ENCODE measurements at regions not wholly inside any gene's neighbourhood (a gene's known extent, or its start where the extent isn't known, plus 50 kb on each side); places are given as distances from the start of the nearest gene placed in this dataset.

DNA sequence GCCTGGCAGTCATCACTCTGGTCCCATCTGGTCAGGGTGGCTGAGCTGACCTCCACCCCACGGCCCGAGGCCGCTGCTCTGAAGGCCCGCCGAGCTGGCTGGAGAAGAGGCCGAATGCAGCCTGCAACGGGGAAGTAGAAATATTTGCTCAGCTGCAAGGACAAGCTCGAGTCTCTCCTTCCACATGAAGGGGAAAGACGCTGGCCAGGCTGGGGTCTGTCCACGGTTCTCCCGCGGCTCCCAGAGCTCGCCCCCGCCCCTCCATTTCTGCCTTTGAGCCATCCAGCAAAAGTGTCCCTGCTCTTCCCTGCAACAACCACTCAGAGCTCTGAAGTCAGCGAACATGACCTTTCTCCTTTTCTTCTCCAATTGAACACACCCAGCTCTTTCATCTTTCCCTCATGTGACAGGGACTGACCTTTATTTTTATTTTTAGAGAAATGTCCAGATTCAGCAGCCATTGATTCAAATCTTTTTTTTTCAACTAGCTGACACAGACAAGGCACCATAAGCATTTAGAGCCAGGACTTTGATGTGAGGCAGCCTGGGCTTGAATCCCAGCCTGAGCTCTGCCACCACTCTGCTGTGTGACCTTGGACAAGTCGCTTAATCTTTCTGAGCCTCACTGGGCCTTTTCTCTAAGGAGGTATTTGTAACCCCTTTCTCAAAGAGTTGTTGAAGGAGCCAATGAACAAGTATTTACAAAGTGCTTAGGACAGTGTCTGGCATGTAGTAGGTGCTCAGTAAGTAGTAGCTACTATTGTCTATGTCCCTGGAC lies 149.3 kb upstream of the WNT4 start:
- TF ChIP-seq, protein P1, sequence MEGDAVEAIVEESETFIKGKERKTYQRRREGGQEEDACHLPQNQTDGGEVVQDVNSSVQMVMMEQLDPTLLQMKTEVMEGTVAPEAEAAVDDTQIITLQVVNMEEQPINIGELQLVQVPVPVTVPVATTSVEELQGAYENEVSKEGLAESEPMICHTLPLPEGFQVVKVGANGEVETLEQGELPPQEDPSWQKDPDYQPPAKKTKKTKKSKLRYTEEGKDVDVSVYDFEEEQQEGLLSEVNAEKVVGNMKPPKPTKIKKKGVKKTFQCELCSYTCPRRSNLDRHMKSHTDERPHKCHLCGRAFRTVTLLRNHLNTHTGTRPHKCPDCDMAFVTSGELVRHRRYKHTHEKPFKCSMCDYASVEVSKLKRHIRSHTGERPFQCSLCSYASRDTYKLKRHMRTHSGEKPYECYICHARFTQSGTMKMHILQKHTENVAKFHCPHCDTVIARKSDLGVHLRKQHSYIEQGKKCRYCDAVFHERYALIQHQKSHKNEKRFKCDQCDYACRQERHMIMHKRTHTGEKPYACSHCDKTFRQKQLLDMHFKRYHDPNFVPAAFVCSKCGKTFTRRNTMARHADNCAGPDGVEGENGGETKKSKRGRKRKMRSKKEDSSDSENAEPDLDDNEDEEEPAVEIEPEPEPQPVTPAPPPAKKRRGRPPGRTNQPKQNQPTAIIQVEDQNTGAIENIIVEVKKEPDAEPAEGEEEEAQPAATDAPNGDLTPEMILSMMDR (IDR thresholded peaks at IDR 0.05; ENCODE audit: low read depth, low read length): no peak
- no peak overlapping the region for H3K4me3 ChIP-seq (ENCODE audit: low read depth, low read length)

DNA sequence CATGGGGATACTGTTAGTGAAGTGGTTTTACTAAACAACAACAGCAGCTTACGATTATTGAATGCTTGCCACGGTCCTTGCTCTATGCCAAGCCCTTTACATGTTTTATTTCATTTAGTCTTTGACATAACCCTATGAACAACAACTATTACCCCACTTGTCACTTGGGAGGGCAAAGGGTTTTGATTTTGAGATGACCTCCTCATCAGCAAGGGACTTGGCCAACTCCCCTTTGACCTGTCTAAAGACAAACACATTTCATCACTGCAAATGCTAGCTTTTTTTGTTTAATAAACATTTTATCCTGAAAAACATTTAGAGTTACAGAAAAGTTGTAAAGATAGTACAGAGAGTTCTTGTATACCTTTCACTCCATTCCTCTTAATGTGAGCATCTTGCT lies 152.5 kb upstream of the WNT4 start:
- no peak overlapping the region for H3K4me3 ChIP-seq (ENCODE audit: low read depth, low read length)
- TF ChIP-seq, protein P1 (IDR thresholded peaks at IDR 0.05; ENCODE audit: low read depth, low read length): no peak

DNA sequence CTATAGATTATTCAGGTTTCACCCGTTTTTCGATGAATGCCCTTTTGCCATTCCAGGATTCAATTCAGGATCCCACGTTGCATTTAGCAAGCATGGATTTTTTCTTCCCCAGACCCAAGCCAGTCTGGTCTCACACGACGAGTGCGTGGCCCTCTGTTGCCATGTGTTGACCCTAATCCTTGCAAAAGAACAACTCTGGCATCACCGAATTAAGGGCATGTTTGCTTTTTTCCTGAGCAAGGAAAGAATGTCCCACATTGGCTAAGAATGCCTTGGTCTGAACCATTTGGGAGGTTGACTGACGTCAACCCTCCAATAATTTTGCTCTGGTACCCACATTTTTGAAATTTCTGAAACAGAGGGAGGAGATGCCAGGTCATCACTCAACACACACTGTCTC lies 153.0 kb upstream of the WNT4 start:
- TF ChIP-seq, protein P1 (IDR thresholded peaks at IDR 0.05; ENCODE audit: low read depth, low read length): no peak
- H3K4me3 ChIP-seq (ENCODE audit: low read depth, low read length): no peak overlapping the region

DNA sequence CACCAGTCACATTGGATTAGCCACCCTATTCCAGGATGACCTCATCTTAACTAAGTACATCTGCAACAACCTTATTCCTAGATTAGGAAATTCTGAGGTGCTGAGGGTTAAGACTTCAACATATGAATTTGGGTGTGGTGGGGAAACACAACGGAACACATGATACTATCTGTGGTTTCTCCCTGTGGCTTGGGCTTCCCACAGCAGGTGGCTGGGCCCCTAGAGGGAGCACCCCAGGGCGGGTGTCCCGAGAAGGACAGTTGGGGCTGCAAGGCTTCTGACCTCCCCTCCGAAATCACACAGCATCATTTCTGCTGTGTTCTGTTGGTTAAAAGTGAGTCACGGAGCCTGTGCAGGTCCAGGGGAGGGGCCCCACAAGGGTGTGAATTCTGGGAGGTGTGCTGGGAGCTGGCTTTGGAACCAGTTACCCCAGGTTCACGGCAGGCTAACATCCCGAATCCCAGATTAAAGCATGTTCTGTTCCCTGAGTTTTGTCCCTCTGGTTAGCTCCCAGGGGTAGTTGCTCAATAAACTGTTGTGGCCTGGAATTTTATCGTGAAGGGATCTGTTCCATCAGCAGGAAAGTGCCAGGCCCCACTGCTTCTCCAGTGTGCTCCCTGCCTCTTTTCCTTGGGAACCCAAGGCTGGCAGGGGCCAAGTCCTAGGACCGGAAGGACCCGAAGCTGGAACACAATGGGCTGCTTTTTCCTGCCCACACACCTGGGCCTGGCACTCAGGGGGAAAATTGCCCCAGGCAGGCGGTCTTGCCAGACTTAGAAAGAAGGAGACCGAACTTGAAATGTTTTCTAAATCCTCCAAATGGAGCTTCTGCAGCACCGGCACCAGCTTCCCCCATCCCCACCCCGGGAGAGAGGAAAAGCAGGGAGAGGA lies 154.0 kb upstream of the WNT4 start:
- H3K4me3 ChIP-seq (ENCODE audit: low read depth, low read length): no peak overlapping the region
- TF ChIP-seq, protein P1 (IDR thresholded peaks at IDR 0.05; ENCODE audit: low read depth, low read length): no peak

DNA sequence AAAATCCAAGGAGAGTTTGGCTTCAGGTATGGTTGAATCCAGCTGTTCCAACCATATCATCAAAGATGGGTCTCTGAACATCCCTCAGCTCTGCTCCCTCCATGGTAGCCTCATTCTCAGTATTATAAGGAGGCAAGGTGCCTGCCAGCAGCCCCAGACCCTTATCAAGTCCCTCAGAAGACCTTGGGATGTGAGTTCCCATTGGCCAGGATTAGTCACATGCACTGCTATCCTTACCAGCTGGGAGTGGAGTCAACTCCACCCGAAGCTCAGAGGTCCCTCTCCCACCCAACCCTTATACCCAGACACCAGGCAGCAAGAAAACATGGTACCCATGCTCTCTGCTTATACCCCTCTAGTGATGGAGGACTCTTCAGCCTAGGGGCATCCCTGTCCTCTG lies 153.7 kb upstream of the ZBTB40 start:
- TF ChIP-seq, protein P1 (IDR thresholded peaks at IDR 0.05; ENCODE audit: low read depth, low read length): no peak

DNA sequence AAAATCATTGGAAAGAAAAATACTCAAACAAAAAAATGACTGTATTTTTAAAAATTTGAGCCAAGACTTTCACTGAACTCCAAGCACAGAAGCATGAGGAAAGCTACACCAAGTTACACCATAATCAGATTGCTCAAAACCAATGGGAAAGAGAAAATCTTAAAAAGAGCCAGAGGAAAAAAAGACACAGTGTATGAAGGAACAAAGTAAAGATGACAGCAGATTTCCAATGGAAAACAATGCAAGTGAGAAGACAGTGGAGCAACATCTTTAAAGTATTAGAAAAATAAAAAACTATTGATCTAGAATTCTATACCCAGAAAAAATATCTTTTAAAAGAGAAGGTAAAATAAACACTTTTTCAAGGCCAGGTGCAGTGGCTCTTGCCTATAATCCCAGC lies 147.8 kb upstream of the ZBTB40 start:
- no peak overlapping the region for H3K4me3 ChIP-seq (ENCODE audit: low read depth, low read length)
- TF ChIP-seq, protein P1 (IDR thresholded peaks at IDR 0.05; ENCODE audit: low read depth, low read length): no peak

More for the DNA sequence above, 153.7 kb upstream of the ZBTB40 start:
- H3K4me3 ChIP-seq (ENCODE audit: low read depth, low read length): no peak overlapping the region

DNA sequence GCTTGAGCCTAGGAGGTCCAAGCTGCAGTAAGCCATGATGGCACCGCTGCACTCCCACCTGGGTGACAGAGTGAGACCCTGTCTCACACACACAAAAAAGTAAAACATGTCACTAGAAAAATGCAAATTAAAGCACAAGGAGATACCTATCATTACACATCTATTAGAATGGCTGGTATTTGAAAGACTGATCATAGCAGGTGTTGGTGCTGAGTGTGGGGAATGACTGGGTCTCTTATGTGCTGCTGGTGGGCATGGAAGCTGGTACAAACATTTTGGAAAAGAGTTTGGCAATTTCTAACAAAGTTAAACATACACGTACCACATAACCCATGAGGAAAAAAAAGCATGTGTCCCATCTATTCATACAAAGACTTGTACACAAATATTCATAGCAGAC lies 142.1 kb upstream of the ZBTB40 start:
- TF ChIP-seq, protein P1 (IDR thresholded peaks at IDR 0.05; ENCODE audit: low read depth, low read length): no peak
- no peak overlapping the region for H3K4me3 ChIP-seq (ENCODE audit: low read depth, low read length)
